ENCODE measurements at regions not wholly inside any gene's neighbourhood (a gene's known extent, or its start where the extent isn't known, plus 50 kb on each side); places are given as distances from the start of the nearest gene placed in this dataset.

- TF ChIP-seq ZNF670 (tag by site-specific recombination; IDR thresholded peaks at IDR 0.05; ENCODE audit: low read depth) (no peak), YY1 (tag by site-specific recombination; IDR thresholded peaks at IDR 0.05) (no peak), MEIS1 (CRISPR knock-in tag; IDR thresholded peaks at IDR 0.05; ENCODE audit: borderline replicate concordance) (no peak), ZNF423 (tag by site-specific recombination; IDR thresholded peaks at IDR 0.05) (no peak), ZNF223 (tag by site-specific recombination; IDR thresholded peaks at IDR 0.05) (no peak), ZNF19 (tag by site-specific recombination; IDR thresholded peaks at IDR 0.05; ENCODE audit: low read depth) (no peak), ZNF324 (tag by site-specific recombination; IDR thresholded peaks at IDR 0.05) (no peak), ZNF658 (tag by site-specific recombination; IDR thresholded peaks at IDR 0.05) (no peak), CTCF (tag by site-specific recombination; IDR thresholded peaks at IDR 0.05) (no peak), SETDB1 (IDR thresholded peaks at IDR 0.05; ENCODE audit: insufficient read length, low read length) (no peak)
- TF ChIP-seq, protein P1, sequence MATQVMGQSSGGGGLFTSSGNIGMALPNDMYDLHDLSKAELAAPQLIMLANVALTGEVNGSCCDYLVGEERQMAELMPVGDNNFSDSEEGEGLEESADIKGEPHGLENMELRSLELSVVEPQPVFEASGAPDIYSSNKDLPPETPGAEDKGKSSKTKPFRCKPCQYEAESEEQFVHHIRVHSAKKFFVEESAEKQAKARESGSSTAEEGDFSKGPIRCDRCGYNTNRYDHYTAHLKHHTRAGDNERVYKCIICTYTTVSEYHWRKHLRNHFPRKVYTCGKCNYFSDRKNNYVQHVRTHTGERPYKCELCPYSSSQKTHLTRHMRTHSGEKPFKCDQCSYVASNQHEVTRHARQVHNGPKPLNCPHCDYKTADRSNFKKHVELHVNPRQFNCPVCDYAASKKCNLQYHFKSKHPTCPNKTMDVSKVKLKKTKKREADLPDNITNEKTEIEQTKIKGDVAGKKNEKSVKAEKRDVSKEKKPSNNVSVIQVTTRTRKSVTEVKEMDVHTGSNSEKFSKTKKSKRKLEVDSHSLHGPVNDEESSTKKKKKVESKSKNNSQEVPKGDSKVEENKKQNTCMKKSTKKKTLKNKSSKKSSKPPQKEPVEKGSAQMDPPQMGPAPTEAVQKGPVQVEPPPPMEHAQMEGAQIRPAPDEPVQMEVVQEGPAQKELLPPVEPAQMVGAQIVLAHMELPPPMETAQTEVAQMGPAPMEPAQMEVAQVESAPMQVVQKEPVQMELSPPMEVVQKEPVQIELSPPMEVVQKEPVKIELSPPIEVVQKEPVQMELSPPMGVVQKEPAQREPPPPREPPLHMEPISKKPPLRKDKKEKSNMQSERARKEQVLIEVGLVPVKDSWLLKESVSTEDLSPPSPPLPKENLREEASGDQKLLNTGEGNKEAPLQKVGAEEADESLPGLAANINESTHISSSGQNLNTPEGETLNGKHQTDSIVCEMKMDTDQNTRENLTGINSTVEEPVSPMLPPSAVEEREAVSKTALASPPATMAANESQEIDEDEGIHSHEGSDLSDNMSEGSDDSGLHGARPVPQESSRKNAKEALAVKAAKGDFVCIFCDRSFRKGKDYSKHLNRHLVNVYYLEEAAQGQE (tag by site-specific recombination; IDR thresholded peaks at IDR 0.05): no peak
- TF ChIP-seq, protein P2, sequence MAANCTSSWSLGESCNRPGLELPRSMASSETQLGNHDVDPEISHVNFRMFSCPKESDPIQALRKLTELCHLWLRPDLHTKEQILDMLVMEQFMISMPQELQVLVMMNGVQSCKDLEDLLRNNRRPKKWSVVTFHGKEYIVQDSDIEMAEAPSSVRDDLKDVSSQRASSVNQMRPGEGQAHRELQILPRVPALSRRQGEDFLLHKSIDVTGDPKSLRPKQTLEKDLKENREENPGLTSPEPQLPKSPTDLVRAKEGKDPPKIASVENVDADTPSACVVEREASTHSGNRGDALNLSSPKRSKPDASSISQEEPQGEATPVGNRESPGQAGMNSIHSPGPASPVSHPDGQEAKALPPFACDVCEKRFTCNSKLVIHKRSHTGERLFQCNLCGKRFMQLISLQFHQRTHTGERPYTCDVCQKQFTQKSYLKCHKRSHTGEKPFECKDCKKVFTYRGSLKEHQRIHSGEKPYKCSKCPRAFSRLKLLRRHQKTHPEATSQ (tag by site-specific recombination; IDR thresholded peaks at IDR 0.05): no peak
- TF ChIP-seq, protein P3, sequence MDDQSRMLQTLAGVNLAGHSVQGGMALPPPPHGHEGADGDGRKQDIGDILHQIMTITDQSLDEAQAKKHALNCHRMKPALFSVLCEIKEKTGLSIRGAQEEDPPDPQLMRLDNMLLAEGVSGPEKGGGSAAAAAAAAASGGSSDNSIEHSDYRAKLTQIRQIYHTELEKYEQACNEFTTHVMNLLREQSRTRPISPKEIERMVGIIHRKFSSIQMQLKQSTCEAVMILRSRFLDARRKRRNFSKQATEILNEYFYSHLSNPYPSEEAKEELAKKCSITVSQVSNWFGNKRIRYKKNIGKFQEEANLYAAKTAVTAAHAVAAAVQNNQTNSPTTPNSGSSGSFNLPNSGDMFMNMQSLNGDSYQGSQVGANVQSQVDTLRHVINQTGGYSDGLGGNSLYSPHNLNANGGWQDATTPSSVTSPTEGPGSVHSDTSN (CRISPR knock-in tag; IDR thresholded peaks at IDR 0.05): no peak
Observed at GRCh38 chr1:244974550-244974949, 110.2 kb upstream of the HNRNPU start.

Data from HEK293 (cell line).